HEK293T (cell line): ENCODE measurements at regions not wholly inside any gene's neighbourhood (a gene's known extent, or its start where the extent isn't known, plus 50 kb on each side); places are given as distances from the start of the nearest gene placed in this dataset.

ENCODE experiments used
- CTCF ChIA-PET: fragments of 350-600 bp; formaldehyde crosslinking; extraction: SDS; loops from one replicate; lab custom pipeline; 2021; ENCODE audit warnings: antibody characterized with exemption, inconsistent platforms; lab: Yijun Ruan, JAX
- POLR2A ChIA-PET: fragments of 350-600 bp; formaldehyde crosslinking; extraction: SDS; loops from one replicate; lab custom pipeline; 2020; ENCODE audit warnings: antibody characterized with exemption, inconsistent platforms; lab: Yijun Ruan, JAX
- DNase-seq: peaks from one replicate; pipeline ENCODE4 v3.0.0; 2012; ENCODE audit warnings: mixed read lengths; ENCODE audit errors: extremely low spot score
- ARNT ChIP-seq: fragments of 450-650 bp; IDR thresholded peaks from 2 replicates; pipeline ENCODE4 v1.6.1; 2017; ENCODE audit warnings: mild to moderate bottlenecking
- BHLHE40 ChIP-seq: fragments of 450-650 bp; IDR thresholded peaks from 2 replicates; pipeline ENCODE4 v1.6.1; 2016; ENCODE audit warnings: mild to moderate bottlenecking, moderate library complexity, borderline replicate concordance
- CTBP1 ChIP-seq: fragments of 450-650 bp; IDR thresholded peaks from 2 replicates; pipeline ENCODE4 v1.6.1; 2016; ENCODE audit warnings: borderline replicate concordance
- ELF4 ChIP-seq: fragments of 450-650 bp; IDR thresholded peaks from 2 replicates; pipeline ENCODE4 v1.6.1; 2017; ENCODE audit warnings: antibody characterized with exemption
- FOXA1 ChIP-seq: fragments of 450-650 bp; IDR thresholded peaks from 2 replicates; pipeline ENCODE4 v1.6.1; 2016; ENCODE audit warnings: mild to moderate bottlenecking
- FOXK2 ChIP-seq: fragments of 450-650 bp; IDR thresholded peaks from 2 replicates; pipeline ENCODE4 v1.6.1; 2016; ENCODE audit warnings: mild to moderate bottlenecking
- FOXM1 ChIP-seq: fragments of 450-650 bp; IDR thresholded peaks from 2 replicates; pipeline ENCODE4 v1.6.1; 2017; ENCODE audit warnings: mild to moderate bottlenecking, borderline replicate concordance
- HDGF ChIP-seq: fragments of 450-650 bp; IDR thresholded peaks from 2 replicates; pipeline ENCODE4 v1.6.1; 2017; ENCODE audit warnings: antibody characterized with exemption, borderline replicate concordance
- L3MBTL2 ChIP-seq: fragments of 450-650 bp; conservative IDR thresholded peaks from 2 replicates; pipeline ENCODE4 v1.6.1; 2016; ENCODE audit warnings: mild to moderate bottlenecking
- LEF1 ChIP-seq: fragments of 450-650 bp; IDR thresholded peaks from 2 replicates; pipeline ENCODE4 v1.6.1; 2017; ENCODE audit warnings: mild to moderate bottlenecking, borderline replicate concordance
- NFRKB ChIP-seq: fragments of 450-650 bp; IDR thresholded peaks from 2 replicates; pipeline ENCODE4 v1.6.1; 2016; ENCODE audit warnings: mild to moderate bottlenecking, moderate library complexity
- SP1 ChIP-seq: fragments of 450-650 bp; IDR thresholded peaks from 2 replicates; pipeline ENCODE4 v1.6.1; 2017
- SUZ12 ChIP-seq: fragments of 450-650 bp; IDR thresholded peaks from 2 replicates; pipeline ENCODE4 v1.6.1; 2016; ENCODE audit warnings: mild to moderate bottlenecking
- TARDBP ChIP-seq: fragments of 450-650 bp; IDR thresholded peaks from 2 replicates; pipeline ENCODE4 v1.6.1; 2016
- ZNF384 ChIP-seq: fragments of 450-650 bp; IDR thresholded peaks from 2 replicates; pipeline ENCODE4 v1.6.1; 2016
- TF ChIP-seq, protein P1 (sequence below): fragments of 450-650 bp; IDR thresholded peaks from 2 replicates; pipeline ENCODE4 v1.6.1; 2016

DNA sequence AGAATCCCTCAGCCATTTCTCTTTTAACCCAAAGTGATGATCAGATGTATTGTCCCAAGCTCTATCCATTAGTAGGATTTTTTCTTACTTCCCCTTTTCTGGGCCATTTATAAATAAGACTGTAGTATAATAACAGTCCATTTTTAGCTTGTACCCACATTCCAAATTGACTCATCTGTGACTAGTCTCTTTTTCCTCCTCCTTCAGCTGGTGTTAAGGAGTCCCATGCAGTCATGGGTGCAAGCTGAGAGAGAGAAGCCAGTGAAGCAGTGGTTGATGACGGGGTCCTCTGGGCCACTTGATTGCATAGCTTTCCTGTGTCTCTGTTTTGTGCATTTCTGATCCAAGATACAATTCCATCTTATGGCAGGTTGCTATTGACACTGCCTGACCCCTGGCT is 476.0 kb upstream of the CD180 start:
- ChIA-PET POLR2A (no interaction called here), CTCF (no interaction called here)
- TF ChIP-seq, protein P1, sequence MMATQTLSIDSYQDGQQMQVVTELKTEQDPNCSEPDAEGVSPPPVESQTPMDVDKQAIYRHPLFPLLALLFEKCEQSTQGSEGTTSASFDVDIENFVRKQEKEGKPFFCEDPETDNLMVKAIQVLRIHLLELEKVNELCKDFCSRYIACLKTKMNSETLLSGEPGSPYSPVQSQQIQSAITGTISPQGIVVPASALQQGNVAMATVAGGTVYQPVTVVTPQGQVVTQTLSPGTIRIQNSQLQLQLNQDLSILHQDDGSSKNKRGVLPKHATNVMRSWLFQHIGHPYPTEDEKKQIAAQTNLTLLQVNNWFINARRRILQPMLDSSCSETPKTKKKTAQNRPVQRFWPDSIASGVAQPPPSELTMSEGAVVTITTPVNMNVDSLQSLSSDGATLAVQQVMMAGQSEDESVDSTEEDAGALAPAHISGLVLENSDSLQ = no peak
- DNase-seq = no peak

DNA sequence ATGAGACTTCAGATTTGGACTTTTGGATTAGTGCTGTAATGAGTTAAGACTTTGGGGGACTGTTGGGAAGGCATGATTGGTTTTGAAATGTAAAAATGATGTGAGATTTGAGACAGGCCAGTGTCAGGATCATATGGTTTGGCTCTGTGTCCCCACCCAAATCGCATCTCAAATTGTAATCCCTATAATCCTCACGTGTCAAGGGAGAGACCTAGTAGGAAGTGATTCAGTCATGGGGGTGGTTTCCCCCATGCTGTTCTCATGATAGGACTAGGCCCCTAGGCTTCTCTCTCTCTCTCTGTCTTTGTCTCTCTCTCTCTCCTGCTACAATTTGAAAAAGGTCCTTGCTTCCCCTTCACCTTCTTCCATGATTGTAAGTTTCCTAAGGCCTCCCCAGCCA is 473.3 kb upstream of the CD180 start:
- CTCF ChIA-PET = no interaction called here
- no peak for TF ChIP-seq ZNF384
- TF ChIP-seq ELF4 = no peak
- TF ChIP-seq, protein P1 = no peak
- TF ChIP-seq L3MBTL2 = no peak
- TF ChIP-seq CTBP1 = no peak
- no peak for TF ChIP-seq BHLHE40
- TF ChIP-seq TARDBP = no peak
- TF ChIP-seq FOXK2 = no peak
- no peak for TF ChIP-seq LEF1
- no peak for TF ChIP-seq FOXM1
- no peak for TF ChIP-seq FOXA1
- TF ChIP-seq ARNT = no peak
- TF ChIP-seq HDGF = no peak
- TF ChIP-seq SUZ12 = no peak
- no peak for TF ChIP-seq NFRKB
- TF ChIP-seq SP1 = no peak
- no peak for DNase-seq
- POLR2A ChIA-PET = no interaction called here

DNA sequence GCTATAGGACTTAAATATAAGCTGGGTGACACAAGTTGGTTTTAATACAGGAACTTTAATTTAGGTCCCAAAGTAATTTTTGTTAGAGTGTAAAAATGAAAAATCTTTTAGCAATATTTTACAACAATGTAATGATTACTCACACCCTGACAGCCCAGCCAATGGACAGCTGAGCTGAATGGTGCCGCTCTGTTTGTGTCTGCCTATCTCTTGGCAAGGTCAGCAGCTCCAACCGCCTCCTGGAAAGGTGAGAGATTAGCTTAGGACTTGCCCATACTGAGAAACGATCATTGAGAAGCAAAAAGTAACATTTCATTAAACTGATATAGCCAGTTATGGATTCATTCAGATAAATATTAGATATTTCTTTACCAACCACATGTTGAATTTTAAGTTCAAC is 463.6 kb upstream of the CD180 start:
- no peak for DNase-seq
- CTCF ChIA-PET = interaction anchor here (1.2 kb wide), 1 partner anchor 163 kb away, joined by 3 read pairs; no protein-coding TSS in a partner anchor
- POLR2A ChIA-PET = no interaction called here
- no peak for TF ChIP-seq ARNT
- TF ChIP-seq, protein P1 = no peak

DNA sequence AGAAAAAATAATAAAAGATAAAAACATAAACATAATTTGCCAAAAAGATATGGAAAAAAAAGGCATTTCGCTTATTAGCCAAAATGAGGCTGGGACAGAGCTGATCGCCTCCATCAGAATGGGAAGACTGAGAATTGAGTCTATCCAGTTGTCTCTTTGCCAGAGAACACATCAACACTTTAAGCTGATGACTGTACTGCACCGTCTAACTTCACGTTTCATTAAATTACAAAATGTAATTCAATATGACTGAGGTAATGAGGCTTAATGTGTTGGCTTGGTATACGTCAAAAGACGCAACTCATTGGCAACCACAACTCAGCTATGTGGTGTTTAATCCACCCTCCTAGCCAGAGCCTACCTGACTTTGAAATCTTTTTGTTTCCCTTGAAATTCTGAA is 462.7 kb upstream of the CD180 start:
- CTCF ChIA-PET = interaction anchor here (1.2 kb wide), 1 partner anchor 162 kb away, joined by 3 read pairs; no protein-coding TSS in a partner anchor
- POLR2A ChIA-PET = no interaction called here
- TF ChIP-seq TARDBP (no peak), FOXM1 (no peak), ARNT (no peak), FOXK2 (no peak), L3MBTL2 (no peak), ELF4 (no peak), SP1 (no peak), ZNF384 (no peak)
- DNase-seq = no peak

DNA sequence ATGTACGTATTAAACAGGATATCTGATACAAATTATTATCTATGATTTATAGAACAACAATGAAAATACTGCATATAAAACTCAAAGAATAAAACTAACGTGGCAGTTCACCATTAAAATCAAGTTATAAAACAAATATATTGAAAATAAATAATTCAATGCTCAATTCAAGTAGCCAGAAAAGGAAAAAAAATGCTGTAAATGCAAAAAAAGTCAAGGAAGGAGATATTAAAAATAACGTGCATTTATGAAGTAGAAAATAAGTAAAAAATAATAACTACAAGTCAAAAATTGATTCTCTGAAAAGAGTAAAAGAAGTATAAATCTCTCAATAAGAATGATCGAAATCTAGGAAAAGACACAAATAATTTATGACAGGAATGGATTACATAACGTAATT is 460.5 kb upstream of the CD180 start:
- CTCF ChIA-PET = no interaction called here

DNA sequence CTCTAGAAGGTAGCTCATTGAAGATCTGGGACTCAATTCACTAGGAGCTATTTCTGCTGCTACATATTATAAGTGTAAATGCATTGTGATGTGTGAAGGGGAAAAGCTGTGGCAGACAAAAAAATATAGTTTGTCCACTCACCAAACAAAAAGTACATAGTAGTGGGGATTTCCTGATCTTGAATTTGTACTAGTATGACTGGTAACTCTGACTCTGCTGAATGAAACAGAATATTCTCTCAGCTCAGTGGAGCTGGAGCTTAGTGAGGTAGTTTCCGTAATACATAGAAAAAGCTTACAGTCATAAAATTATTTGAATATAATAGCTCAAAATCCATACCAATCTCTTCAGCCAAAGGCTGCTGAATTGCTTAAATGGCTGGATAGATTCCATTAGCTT is 455.6 kb upstream of the CD180 start:
- CTCF ChIA-PET = interaction anchor here (0.7 kb wide), 1 partner anchor 9 kb away, joined by 4 read pairs; no protein-coding TSS in a partner anchor
- POLR2A ChIA-PET = no interaction called here
- TF ChIP-seq LEF1 (no peak), SP1 (no peak), ARNT (no peak), ZNF384 (no peak), L3MBTL2 (no peak), NFRKB (no peak), ELF4 (no peak), HDGF (no peak), TARDBP (no peak), SUZ12 (no peak)
- TF ChIP-seq, protein P1 = no peak
- no peak for DNase-seq

More for the DNA sequence above, 460.5 kb upstream of the CD180 start:
- TF ChIP-seq NFRKB (no peak), FOXK2 (no peak), L3MBTL2 (no peak), FOXA1 (no peak), LEF1 (no peak), SP1 (no peak), ZNF384 (no peak), CTBP1 (no peak), HDGF (no peak), ARNT (no peak), ELF4 (no peak), SUZ12 (no peak), BHLHE40 (no peak), FOXM1 (no peak), TARDBP (no peak)
- TF ChIP-seq, protein P1 = no peak
- DNase-seq = no peak
- POLR2A ChIA-PET = no interaction called here
